DMS79 (cell line): ENCODE measurements at regions not wholly inside any gene's neighbourhood (a gene's known extent, or its start where the extent isn't known, plus 50 kb on each side); places are given as distances from the start of the nearest gene placed in this dataset.
"Not testable (repeated sequence)": the region's sequence is repeated elsewhere in the genome, so short reads cannot be mapped to it uniquely, and the experiment has no call there.

Source experiments
- DNase-seq: peaks from one replicate; lab custom pipeline; 2025; lab: John Stamatoyannopoulos, UW

GRCh38 chr5:133881576-133882388 is 86.6 kb downstream of the C5orf15 start:
- DNase-seq = no peak

GRCh38 chr5:133878236-133878555 is 90.2 kb downstream of the C5orf15 start:
- no peak for DNase-seq

- no peak for DNase-seq
These were observed 90.8 kb downstream of the C5orf15 start for GRCh38 chr5:133877351-133878235.

- DNase-seq = no peak
These were observed 92.2 kb downstream of the C5orf15 start for GRCh38 chr5:133876266-133876665.

GRCh38 chr5:133875179-133875578 is 93.2 kb downstream of the C5orf15 start:
- no peak for DNase-seq

GRCh38 chr5:133873449-133873848 is 95.0 kb downstream of the C5orf15 start:
- DNase-seq = no peak

GRCh38 chr5:133870661-133871060 is 97.8 kb downstream of the C5orf15 start:
- DNase-seq = no peak

GRCh38 chr5:133869519-133870335 is 98.7 kb downstream of the C5orf15 start:
- no peak for DNase-seq

- no peak for DNase-seq
These were observed 99.4 kb downstream of the C5orf15 start for GRCh38 chr5:133868946-133869518.

- no peak for DNase-seq
These were observed 100.4 kb downstream of the C5orf15 start for GRCh38 chr5:133867851-133868545.

- no peak for DNase-seq
These were observed 101.1 kb downstream of the C5orf15 start for GRCh38 chr5:133867341-133867740.

- DNase-seq = no peak
These were observed 101.6 kb downstream of the C5orf15 start for GRCh38 chr5:133866903-133867245.

- no peak for DNase-seq
These were observed 102.1 kb downstream of the C5orf15 start for GRCh38 chr5:133866160-133866902.

- no peak for DNase-seq
These were observed 103.3 kb downstream of the C5orf15 start for GRCh38 chr5:133865113-133865512.

GRCh38 chr5:133864711-133865110 is 103.7 kb downstream of the C5orf15 start:
- no peak for DNase-seq

GRCh38 chr5:133863857-133864585 is 104.4 kb downstream of the C5orf15 start:
- no peak for DNase-seq

GRCh38 chr5:133861161-133861737 is 107.2 kb downstream of the C5orf15 start:
- DNase-seq = no peak

GRCh38 chr5:133859073-133859472 is 109.4 kb downstream of the C5orf15 start:
- DNase-seq = no peak

GRCh38 chr5:133857595-133858313 is 110.7 kb downstream of the C5orf15 start:
- DNase-seq = not testable (repeated sequence)
